ENCODE measurements at regions not wholly inside any gene's neighbourhood (a gene's known extent, or its start where the extent isn't known, plus 50 kb on each side); places are given as distances from the start of the nearest gene placed in this dataset.

GRCh38 chr1:29382851-29383745 lies 146.8 kb downstream of the PTPRU start:
- CTCF ChIA-PET = interaction anchor here (0.6 kb wide), 1 partner anchor 51 kb away, joined by 3 read pairs; no protein-coding TSS in a partner anchor
- DNase-seq (ENCODE audit: extremely low spot score) = no peak
- POLR2A ChIA-PET = no interaction called here
- TF ChIP-seq SP1 (IDR thresholded peaks at IDR 0.05) = no peak

- TF ChIP-seq ELF4 (IDR thresholded peaks at IDR 0.05) = no peak
- TF ChIP-seq SUZ12 (IDR thresholded peaks at IDR 0.05) = no peak
- TF ChIP-seq SP1 (IDR thresholded peaks at IDR 0.05) = no peak
- TF ChIP-seq CTBP1 (IDR thresholded peaks at IDR 0.05; ENCODE audit: borderline replicate concordance) = no peak
- TF ChIP-seq PKNOX1 (IDR thresholded peaks at IDR 0.05) = no peak
- TF ChIP-seq NFRKB (IDR thresholded peaks at IDR 0.05) = no peak
- TF ChIP-seq ZNF384 (IDR thresholded peaks at IDR 0.05) = no peak
- TF ChIP-seq BHLHE40 (IDR thresholded peaks at IDR 0.05; ENCODE audit: borderline replicate concordance) = no peak
- TF ChIP-seq FOXA1 (IDR thresholded peaks at IDR 0.05) = no peak
- no peak for TF ChIP-seq FOXM1 (IDR thresholded peaks at IDR 0.05; ENCODE audit: borderline replicate concordance)
- TF ChIP-seq L3MBTL2 (conservative IDR thresholded peaks at IDR 0.05) = no peak
- no peak for TF ChIP-seq ARNT (IDR thresholded peaks at IDR 0.05)
- no peak for TF ChIP-seq LEF1 (IDR thresholded peaks at IDR 0.05; ENCODE audit: borderline replicate concordance)
- no peak for TF ChIP-seq TARDBP (IDR thresholded peaks at IDR 0.05)
- TF ChIP-seq HDGF (IDR thresholded peaks at IDR 0.05; ENCODE audit: borderline replicate concordance) = no peak
- no peak for TF ChIP-seq FOXK2 (IDR thresholded peaks at IDR 0.05)
- ChIA-PET CTCF (no interaction called here), POLR2A (no interaction called here)
- no peak for DNase-seq (ENCODE audit: extremely low spot score)
Measured at GRCh38 chr1:29381426-29381825, 145.1 kb downstream of the PTPRU start.

DNA sequence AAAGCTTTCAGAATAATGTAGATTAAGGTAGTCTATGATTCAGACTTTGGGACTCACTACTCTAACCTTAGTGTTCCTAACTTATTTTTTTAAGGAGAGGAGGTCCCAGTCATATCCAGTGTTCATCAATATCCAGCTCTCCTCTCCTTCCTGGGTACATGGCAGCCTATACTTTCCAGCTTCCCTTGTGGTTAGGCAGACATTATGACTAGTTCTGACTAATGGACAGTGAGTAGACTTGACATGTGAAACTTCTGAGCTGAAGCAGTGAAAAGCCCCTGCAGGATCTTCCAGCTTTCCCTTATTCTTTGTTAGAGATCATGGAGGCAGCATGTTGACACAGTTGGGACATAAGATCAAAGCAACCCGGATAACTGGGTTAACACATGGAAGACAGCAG lies 144.2 kb downstream of the PTPRU start:
- ChIA-PET POLR2A (no interaction called here), CTCF (no interaction called here)
- no peak for DNase-seq (ENCODE audit: extremely low spot score)
- TF ChIP-seq ELF4 (IDR thresholded peaks at IDR 0.05) (no peak), ARNT (IDR thresholded peaks at IDR 0.05) (no peak), ZNF384 (IDR thresholded peaks at IDR 0.05) (no peak), L3MBTL2 (conservative IDR thresholded peaks at IDR 0.05) (no peak), NFRKB (IDR thresholded peaks at IDR 0.05) (no peak), BHLHE40 (IDR thresholded peaks at IDR 0.05; ENCODE audit: borderline replicate concordance) (no peak), FOXK2 (IDR thresholded peaks at IDR 0.05) (no peak), TARDBP (IDR thresholded peaks at IDR 0.05) (no peak), SUZ12 (IDR thresholded peaks at IDR 0.05) (no peak), LEF1 (IDR thresholded peaks at IDR 0.05; ENCODE audit: borderline replicate concordance) (no peak)

DNA sequence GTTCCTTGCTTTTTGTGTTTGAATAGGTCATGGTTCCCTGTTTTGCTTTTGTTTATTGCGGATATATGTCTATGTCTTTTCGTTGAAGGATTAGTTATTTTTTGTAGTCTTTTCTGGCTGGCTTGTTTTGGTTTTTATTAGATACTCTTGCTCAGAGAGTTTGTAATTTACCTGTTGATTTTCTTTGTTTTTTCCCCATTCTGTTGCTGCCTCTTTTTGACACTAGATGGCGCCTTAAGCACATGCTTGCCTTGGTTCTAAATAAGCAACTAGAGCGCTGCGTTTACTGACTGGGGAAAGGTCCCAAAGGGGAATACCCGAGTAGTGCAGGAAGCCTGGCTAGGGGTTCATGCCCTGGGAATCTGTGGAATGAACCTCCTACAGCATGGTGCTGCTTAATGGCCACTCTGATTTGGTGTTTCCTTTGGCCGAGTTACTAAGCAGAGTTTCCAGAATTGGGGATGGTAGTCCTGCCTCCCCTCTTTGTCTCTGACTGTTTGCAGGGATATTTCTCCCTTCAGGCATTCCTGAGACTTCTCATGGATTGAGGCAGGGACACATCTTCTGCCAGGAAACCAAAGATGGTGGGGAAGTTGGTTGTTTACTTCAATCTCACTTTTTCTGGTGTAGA lies 143.2 kb downstream of the PTPRU start:
- ChIA-PET POLR2A (no interaction called here), CTCF (no interaction called here)
- TF ChIP-seq CTBP1 (IDR thresholded peaks at IDR 0.05; ENCODE audit: borderline replicate concordance) (peak; percentile 66; the same call in 1 of the 2 replicates), FOXK2 (IDR thresholded peaks at IDR 0.05) (0 out of 2 replicates have a peak, but pooled peaks have one; percentile 44), FOXM1 (IDR thresholded peaks at IDR 0.05; ENCODE audit: borderline replicate concordance) (0 out of 2 replicates have a peak, but pooled peaks have one; percentile 6), SP1 (IDR thresholded peaks at IDR 0.05) (no peak)
- DNase-seq (ENCODE audit: extremely low spot score) = peak; percentile 74
